Endothelial cell (in vitro differentiated cells): ENCODE measurements at regions not wholly inside any gene's neighbourhood (a gene's known extent, or its start where the extent isn't known, plus 50 kb on each side); places are given as distances from the start of the nearest gene placed in this dataset.
A peak's percentile ranks its signal among the peaks of the same experiment; 100 is the strongest.

Experiments
- DNase-seq: peaks from one replicate; pipeline ENCODE4 v3.0.0; 2021; ENCODE audit warnings: low spot score
- H3K27ac Mint-ChIP-seq: one replicate; pipeline ENCODE4 v1.8.0; 2021; ENCODE audit warnings: mixed read lengths, inconsistent platforms; ENCODE audit not compliant: unreplicated experiment
- H3K27me3 Mint-ChIP-seq: one replicate; pipeline ENCODE4 v1.8.0; 2021; ENCODE audit warnings: mild to moderate bottlenecking, moderate library complexity, mixed read lengths, inconsistent platforms; ENCODE audit not compliant: unreplicated experiment
- H3K36me3 Mint-ChIP-seq: one replicate; pipeline ENCODE4 v1.8.0; 2021; ENCODE audit warnings: mild to moderate bottlenecking, low read depth, mixed read lengths, inconsistent platforms; ENCODE audit not compliant: unreplicated experiment
- H3K4me1 Mint-ChIP-seq: one replicate; pipeline ENCODE4 v1.8.0; 2021; ENCODE audit warnings: mild to moderate bottlenecking, mixed read lengths, inconsistent platforms; ENCODE audit not compliant: unreplicated experiment
- H3K4me3 Mint-ChIP-seq: one replicate; pipeline ENCODE4 v1.8.0; 2021; ENCODE audit warnings: mild to moderate bottlenecking, mixed read lengths, inconsistent platforms; ENCODE audit not compliant: unreplicated experiment
- H3K9me3 Mint-ChIP-seq: one replicate; pipeline ENCODE4 v1.8.0; 2021; ENCODE audit warnings: mixed read lengths, inconsistent platforms; ENCODE audit not compliant: unreplicated experiment
- TF ChIP-seq, protein P1 (sequence below): fragments of 200-600 bp; sonication (generic); IDR thresholded peaks from one replicate; pipeline ENCODE4 v1.5.0; 2021; ENCODE audit warnings: antibody characterized with exemption; ENCODE audit not compliant: unreplicated experiment

DNA sequence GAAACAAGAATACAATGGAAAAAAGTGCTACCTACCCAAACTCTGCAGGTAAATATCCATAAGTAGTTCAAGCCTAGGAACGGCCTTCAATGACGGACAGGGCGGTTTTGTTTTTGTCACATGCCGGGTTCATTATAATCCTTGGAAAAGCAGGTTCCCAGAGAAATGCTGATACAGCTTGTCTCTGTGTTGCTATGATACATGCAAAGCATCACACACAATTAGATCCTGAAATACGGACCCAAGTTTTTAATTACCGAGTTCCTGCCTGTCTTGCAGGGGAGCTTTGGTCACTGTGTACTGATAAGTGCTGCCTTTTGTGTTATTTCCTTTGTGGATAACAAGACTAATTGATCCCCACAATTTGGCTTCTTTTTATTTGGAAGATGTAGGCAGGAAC, 217.4 kb downstream of the HAPSTR1 start:
- TF ChIP-seq, protein P1, sequence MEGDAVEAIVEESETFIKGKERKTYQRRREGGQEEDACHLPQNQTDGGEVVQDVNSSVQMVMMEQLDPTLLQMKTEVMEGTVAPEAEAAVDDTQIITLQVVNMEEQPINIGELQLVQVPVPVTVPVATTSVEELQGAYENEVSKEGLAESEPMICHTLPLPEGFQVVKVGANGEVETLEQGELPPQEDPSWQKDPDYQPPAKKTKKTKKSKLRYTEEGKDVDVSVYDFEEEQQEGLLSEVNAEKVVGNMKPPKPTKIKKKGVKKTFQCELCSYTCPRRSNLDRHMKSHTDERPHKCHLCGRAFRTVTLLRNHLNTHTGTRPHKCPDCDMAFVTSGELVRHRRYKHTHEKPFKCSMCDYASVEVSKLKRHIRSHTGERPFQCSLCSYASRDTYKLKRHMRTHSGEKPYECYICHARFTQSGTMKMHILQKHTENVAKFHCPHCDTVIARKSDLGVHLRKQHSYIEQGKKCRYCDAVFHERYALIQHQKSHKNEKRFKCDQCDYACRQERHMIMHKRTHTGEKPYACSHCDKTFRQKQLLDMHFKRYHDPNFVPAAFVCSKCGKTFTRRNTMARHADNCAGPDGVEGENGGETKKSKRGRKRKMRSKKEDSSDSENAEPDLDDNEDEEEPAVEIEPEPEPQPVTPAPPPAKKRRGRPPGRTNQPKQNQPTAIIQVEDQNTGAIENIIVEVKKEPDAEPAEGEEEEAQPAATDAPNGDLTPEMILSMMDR = no peak
- H3K4me3 Mint-ChIP-seq = no peak overlapping the region
- H3K27ac Mint-ChIP-seq = no peak overlapping the region
- H3K9me3 Mint-ChIP-seq = no peaks in the 10 kb centered on the region
- peaks cover 6% of the 10 kb centered on the region for H3K27me3 Mint-ChIP-seq
- no peak for DNase-seq
- peaks cover 2% of the 10 kb centered on the region for H3K4me1 Mint-ChIP-seq
- no peaks in the 10 kb centered on the region for H3K36me3 Mint-ChIP-seq

DNA sequence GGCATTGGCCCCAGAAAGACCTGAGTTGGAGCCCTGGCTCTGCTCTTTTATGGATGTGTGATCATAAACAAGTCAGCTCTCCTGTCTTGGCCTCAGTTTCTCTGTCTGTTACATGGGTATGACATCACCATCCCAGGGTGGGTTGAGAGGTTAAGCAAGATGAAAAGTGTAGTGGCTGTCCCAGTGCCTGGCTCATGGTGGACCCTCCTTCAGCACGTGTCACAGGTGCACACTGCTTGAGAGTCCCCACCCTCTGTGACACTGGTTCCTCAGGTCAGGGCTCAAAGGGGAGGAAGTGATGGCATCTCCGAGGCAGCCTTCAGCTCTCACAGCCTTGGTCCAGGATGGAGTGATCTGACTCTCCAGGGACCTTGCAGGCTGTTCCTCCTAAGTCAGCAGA, 218.4 kb downstream of the HAPSTR1 start:
- no peaks in the 10 kb centered on the region for H3K9me3 Mint-ChIP-seq
- H3K27me3 Mint-ChIP-seq = peaks cover 6% of the 10 kb centered on the region
- TF ChIP-seq, protein P1 = no peak
- H3K36me3 Mint-ChIP-seq = no peaks in the 10 kb centered on the region
- no peak overlapping the region for H3K4me3 Mint-ChIP-seq
- no peak for DNase-seq
- peaks cover 2% of the 10 kb centered on the region for H3K4me1 Mint-ChIP-seq
- H3K27ac Mint-ChIP-seq = no peak overlapping the region

DNA sequence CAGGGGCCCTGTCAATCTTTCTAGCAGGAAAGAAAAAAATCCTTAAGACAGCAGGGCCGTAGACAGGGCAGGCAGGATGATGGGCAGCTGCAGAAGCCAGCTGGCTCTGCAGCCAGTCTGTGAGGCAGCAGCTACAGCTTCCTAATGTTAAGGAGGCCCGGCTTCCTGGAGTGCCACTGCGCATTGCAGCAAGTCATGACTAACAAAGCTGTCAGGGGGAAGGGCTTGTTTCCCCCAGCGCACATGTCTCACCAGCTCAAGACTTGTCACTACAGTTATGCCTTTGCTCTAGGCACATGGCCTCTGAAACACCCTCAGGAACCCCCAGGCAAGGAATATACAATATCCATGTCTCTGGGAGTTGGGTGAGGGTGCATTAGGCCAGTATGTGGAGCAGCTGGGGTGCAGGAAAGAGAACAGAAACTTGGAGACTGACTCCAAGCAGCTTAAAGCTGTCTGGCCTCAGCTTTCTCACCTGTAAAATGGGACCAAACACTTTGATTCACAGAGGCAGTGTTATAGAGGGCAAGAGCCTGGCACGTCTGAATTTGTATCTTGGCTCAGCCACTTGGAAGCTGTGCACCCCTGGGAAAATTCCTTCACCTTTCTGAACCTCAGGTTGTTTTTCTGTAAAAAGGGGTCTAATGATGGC, 220.0 kb downstream of the HAPSTR1 start:
- H3K9me3 Mint-ChIP-seq = no peaks in the 10 kb centered on the region
- DNase-seq = peak; percentile 11
- no peak overlapping the region for H3K27ac Mint-ChIP-seq
- H3K36me3 Mint-ChIP-seq = no peaks in the 10 kb centered on the region
- peaks cover 2% of the 10 kb centered on the region for H3K4me1 Mint-ChIP-seq
- peaks cover 4% of the 10 kb centered on the region for H3K27me3 Mint-ChIP-seq
- H3K4me3 Mint-ChIP-seq = no peak overlapping the region
- TF ChIP-seq, protein P1 = no peak

DNA sequence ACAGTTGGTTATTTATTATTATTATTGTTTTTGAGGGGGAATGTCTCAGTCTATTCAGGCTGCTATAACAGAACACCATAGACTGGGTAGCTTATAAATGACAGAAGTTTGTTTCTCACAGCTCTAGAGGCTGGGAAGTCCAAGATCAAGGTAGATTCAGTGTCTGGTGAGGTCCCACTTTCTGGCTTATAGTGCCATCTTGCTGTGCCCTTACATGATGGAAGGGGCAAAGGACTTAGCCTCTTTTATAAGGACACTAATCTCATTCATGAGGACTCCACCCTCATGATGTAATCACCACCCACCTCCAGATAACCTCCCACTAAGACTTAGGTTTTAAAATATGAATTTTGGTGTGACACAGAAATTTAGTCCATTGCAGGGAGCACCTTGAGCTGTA, 224.6 kb downstream of the HAPSTR1 start:
- Mint-ChIP-seq H3K27me3 (no peaks in the 10 kb centered on the region), H3K9me3 (no peaks in the 10 kb centered on the region), H3K4me3 (no peak overlapping the region), H3K4me1 (no peaks in the 10 kb centered on the region), H3K36me3 (no peaks in the 10 kb centered on the region), H3K27ac (no peak overlapping the region)
- TF ChIP-seq, protein P1 = no peak
- DNase-seq = no peak

DNA sequence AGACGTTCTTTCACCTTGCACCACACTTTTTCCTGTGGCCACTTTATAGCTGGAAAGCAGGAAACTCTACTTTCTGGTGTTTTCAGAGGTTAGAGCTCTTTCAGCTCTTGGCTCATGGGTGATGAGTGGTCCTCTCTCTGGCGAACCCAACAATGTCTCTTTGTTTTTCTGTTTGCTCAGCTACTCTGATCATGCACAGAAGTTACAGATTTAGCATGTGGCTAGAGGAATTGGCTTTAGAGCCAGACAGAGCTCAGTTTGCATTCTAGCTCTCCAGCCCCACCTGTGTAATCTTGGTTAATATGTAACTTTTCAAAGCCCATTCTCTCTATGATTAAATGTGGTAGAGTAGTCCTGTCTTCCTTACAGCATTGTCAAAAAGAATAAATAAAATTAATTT, 225.2 kb downstream of the HAPSTR1 start:
- Mint-ChIP-seq H3K4me3 (no peak overlapping the region), H3K27ac (no peak overlapping the region), H3K4me1 (no peaks in the 10 kb centered on the region), H3K36me3 (no peaks in the 10 kb centered on the region), H3K9me3 (no peaks in the 10 kb centered on the region), H3K27me3 (no peaks in the 10 kb centered on the region)
- TF ChIP-seq, protein P1 = no peak
- DNase-seq = no peak
